GM12878 (cell line): ENCODE measurements at regions not wholly inside any gene's neighbourhood (a gene's known extent, or its start where the extent isn't known, plus 50 kb on each side); places are given as distances from the start of the nearest gene placed in this dataset.

ENCODE experiments used
- BACH1 ChIP-seq: fragments of 450-650 bp; IDR thresholded peaks from 2 replicates; pipeline ENCODE4 v1.6.1; 2017; ENCODE audit warnings: mild to moderate bottlenecking, borderline replicate concordance
- CHD2 ChIP-seq: IDR thresholded peaks from 2 replicates; pipeline ENCODE4 v1.6.1; 2011; ENCODE audit warnings: low read depth, low read length, improper control_type of control experiment, borderline replicate concordance
- CREM ChIP-seq: IDR thresholded peaks from 2 replicates; pipeline ENCODE4 v1.6.1; 2014; ENCODE audit warnings: antibody characterized with exemption, low read depth
- CTCF ChIP-seq, 3 experiments: IDR thresholded peaks in 2 of 3; conservative IDR thresholded peaks in 1 of 3; 2 replicates each; pipeline ENCODE4 v1.5.1; 2011; ENCODE audit warnings: low read depth in 3 of 3, low read length in 3 of 3, mild to moderate bottlenecking in 3 of 3, control low read depth in 2 of 3, moderate library complexity in 2 of 3, inconsistent platforms in 1 of 3, mixed read lengths in 1 of 3; ENCODE audit not compliant: control insufficient read depth in 2 of 3, insufficient read depth in 1 of 3; ENCODE audit errors: extremely low read depth in 1 of 3
- EGR1 ChIP-seq, 2 experiments: IDR thresholded peaks; 1 replicate in 1 of 2; 2 replicates in 1 of 2; pipeline ENCODE4 v1.6.1; 2011 to 2012; ENCODE audit warnings: low read depth in 2 of 2, low read length in 2 of 2, borderline replicate concordance in 1 of 2, mild to moderate bottlenecking in 1 of 2, moderate library complexity in 1 of 2
- EP300 ChIP-seq, 2 experiments: fragments of 150-350 bp in 1 of 2; IDR thresholded peaks; 2 replicates each; pipeline ENCODE4 v1.6.1; 2011 to 2012; ENCODE audit warnings: low read depth in 2 of 2, low read length in 2 of 2, borderline replicate concordance in 1 of 2, improper control_type of control experiment in 1 of 2, inconsistent platforms in 1 of 2; ENCODE audit not compliant: control insufficient read depth in 1 of 2
- HDAC6 ChIP-seq: fragments of 200-600 bp; sonication (generic); IDR thresholded peaks from one replicate; pipeline ENCODE4 v1.8.0; 2017; ENCODE audit warnings: antibody characterized with exemption; ENCODE audit not compliant: unreplicated experiment
- POLR2A ChIP-seq: IDR thresholded peaks from 2 replicates; pipeline ENCODE4 v1.6.1; 2011; ENCODE audit warnings: low read depth, mild to moderate bottlenecking, low read length
- POLR2AphosphoS5 ChIP-seq: IDR thresholded peaks from 2 replicates; pipeline ENCODE4 v1.6.1; 2011; ENCODE audit warnings: mild to moderate bottlenecking, low read length, inconsistent platforms
- RFX5 ChIP-seq: IDR thresholded peaks from 2 replicates; pipeline ENCODE4 v1.6.1; 2011; ENCODE audit warnings: low read depth, low read length, improper control_type of control experiment
- USF1 ChIP-seq: IDR thresholded peaks from 2 replicates; pipeline ENCODE4 v1.6.1; 2011; ENCODE audit warnings: borderline replicate concordance, low read depth, mild to moderate bottlenecking, moderate library complexity, mixed read lengths, low read length; ENCODE audit not compliant: insufficient read depth; ENCODE audit errors: extremely low read length
- ZNF274 ChIP-seq: IDR thresholded peaks from one replicate; pipeline ENCODE4 v1.8.0; 2011; ENCODE audit not compliant: insufficient read length, insufficient read depth

GRCh38 chr5:155676967-155677366, 650.0 kb upstream of the SGCD start:
- no peak for TF ChIP-seq CTCF (IDR thresholded peaks at IDR 0.05 in 2 of 3, conservative IDR thresholded peaks at IDR 0.05 in 1 of 3; ENCODE audit: control insufficient read depth in 2 of 3, extremely low read depth in 1 of 3, insufficient read depth in 1 of 3, low read depth in 3 of 3, low read length in 3 of 3)
- no peak for TF ChIP-seq USF1
- TF ChIP-seq BACH1, result no peak
- TF ChIP-seq POLR2AphosphoS5, result no peak
- no peak for TF ChIP-seq CREM
- TF ChIP-seq EGR1 (IDR thresholded peaks at IDR 0.05; ENCODE audit: borderline replicate concordance in 1 of 2, low read depth in 2 of 2, low read length in 2 of 2), result no peak
- TF ChIP-seq CHD2, result no peak
- no peak for TF ChIP-seq ZNF274
- TF ChIP-seq HDAC6, result no peak
- TF ChIP-seq RFX5, result no peak
- TF ChIP-seq EP300 (IDR thresholded peaks at IDR 0.05; ENCODE audit: borderline replicate concordance in 1 of 2, control insufficient read depth in 1 of 2, low read depth in 2 of 2, low read length in 2 of 2), result no peak
- no peak for TF ChIP-seq POLR2A
